BJ (cell line): ENCODE measurements at regions not wholly inside any gene's neighbourhood (a gene's known extent, or its start where the extent isn't known, plus 50 kb on each side); places are given as distances from the start of the nearest gene placed in this dataset.

Experiments used
- CTCF ChIA-PET: fragments of 350-600 bp; formaldehyde crosslinking; extraction: SDS; loops from one replicate; lab custom pipeline; 2021; ENCODE audit warnings: antibody characterized with exemption, inconsistent platforms; lab: Yijun Ruan, JAX
- POLR2A ChIA-PET: fragments of 300-600 bp; sonication (Branson Sonifier 250); formaldehyde crosslinking; extraction: SDS; loops from one replicate; lab custom pipeline; 2021; ENCODE audit warnings: antibody characterized with exemption; lab: Charles Lee
- DNase-seq: peaks from one replicate; pipeline ENCODE4 v3.0.0-alpha.2; 2011; ENCODE audit warnings: low read depth
- H3K27me3 ChIP-seq: 2 replicates; pipeline ENCODE4 v1.6.0; 2011; ENCODE audit warnings: low read length; ENCODE audit not compliant: control insufficient read depth, insufficient read depth
- H3K36me3 ChIP-seq: 2 replicates; pipeline ENCODE4 v1.5.1; 2011; ENCODE audit warnings: low read length; ENCODE audit not compliant: control insufficient read depth, insufficient read depth
- H3K4me3 ChIP-seq: 2 replicates; pipeline ENCODE4 v1.5.1; 2011; ENCODE audit warnings: low read depth, mild to moderate bottlenecking, control low read depth, low read length
- CTCF ChIP-seq: IDR thresholded peaks from 2 replicates; pipeline ENCODE4 v1.5.1; 2011; ENCODE audit warnings: low read depth, mild to moderate bottlenecking, control low read depth, inconsistent platforms, low read length, moderate library complexity; ENCODE audit not compliant: insufficient read depth

DNA sequence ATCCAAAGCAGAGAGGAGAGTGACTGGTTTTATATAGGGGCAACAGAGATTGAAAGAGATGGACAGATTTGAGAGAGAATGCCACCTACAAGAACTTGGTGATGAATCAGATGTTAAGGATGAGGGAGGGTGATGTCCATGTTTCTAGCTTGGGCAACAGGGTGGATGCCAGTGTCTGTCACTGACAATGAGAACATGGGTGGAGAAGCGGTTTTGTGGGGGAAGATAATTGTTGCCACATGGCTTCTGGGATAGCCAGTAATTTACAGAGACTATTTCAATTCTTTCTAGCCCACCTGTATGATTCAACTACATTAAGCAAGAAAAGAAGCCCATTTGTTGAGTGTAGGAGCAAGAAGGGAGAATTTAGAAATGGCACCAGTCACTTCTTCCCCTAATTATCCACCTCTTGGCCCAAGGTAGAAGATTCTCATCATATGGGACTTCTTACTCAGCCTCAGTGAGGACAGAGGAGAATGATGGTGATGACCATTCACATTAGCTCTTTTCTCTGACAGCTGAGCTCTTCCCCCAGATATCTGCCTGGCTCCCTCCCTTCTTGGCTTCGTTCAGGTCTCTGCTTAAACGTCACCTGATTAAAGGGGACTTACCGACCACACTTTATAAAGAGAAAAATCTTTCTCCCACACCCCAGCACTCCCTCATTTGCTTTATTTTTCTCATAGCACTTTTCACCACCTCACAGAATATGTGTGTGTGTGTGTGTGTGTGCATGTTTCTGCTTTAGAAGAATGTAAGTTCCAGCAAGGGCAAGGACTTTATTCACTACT, 117.8 kb downstream of the DUSP6 start:
- Histone ChIP-seq H3K27me3 (no peaks in the 10 kb centered on the region), H3K4me3 (no peak overlapping the region), H3K36me3 (no peaks in the 10 kb centered on the region)
- DNase-seq: no peak
- no peak for TF ChIP-seq CTCF
- CTCF ChIA-PET: no interaction called here
- POLR2A ChIA-PET: interaction anchor here (1.0 kb wide), 1 partner anchor 14 kb away, joined by 3 read pairs; no protein-coding TSS in a partner anchor

DNA sequence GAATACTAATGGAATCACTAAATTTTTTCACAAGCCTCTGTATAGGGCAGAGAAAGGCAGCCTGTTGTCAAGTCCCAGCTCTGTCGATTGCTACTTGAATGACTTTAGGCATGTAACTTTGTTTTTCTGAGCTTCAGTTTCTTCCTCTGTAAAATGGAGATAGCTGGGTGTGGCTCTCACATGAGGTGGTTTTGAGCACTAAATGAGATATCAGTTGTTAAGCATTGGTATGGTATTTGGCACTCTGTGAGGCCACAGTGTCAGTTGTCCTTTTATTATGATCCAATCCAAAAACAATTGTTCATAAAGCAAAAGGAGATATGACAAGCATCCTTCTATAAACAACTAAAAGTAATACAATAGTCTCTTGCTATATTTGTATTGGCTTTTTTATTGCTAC, 120.6 kb downstream of the DUSP6 start:
- no peaks in the 10 kb centered on the region for H3K36me3 ChIP-seq
- DNase-seq: no peak
- no peak overlapping the region for H3K4me3 ChIP-seq
- ChIA-PET POLR2A (no interaction called here), CTCF (interaction anchor here (0.6 kb wide), 1 partner anchor 227 kb away, joined by 3 read pairs; no protein-coding TSS in a partner anchor)
- no peak for TF ChIP-seq CTCF
- H3K27me3 ChIP-seq: no peaks in the 10 kb centered on the region

GRCh38 chr12:89230376-89231315, 121.7 kb downstream of the DUSP6 start:
- Histone ChIP-seq H3K4me3 (no peak overlapping the region), H3K36me3 (no peaks in the 10 kb centered on the region), H3K27me3 (no peaks in the 10 kb centered on the region)
- ChIA-PET CTCF (interaction anchor here (0.6 kb wide), 2 partner anchors 14 to 228 kb away, joined by 3 read pairs; no protein-coding TSS in a partner anchor), POLR2A (no interaction called here)
- DNase-seq: no peak
- TF ChIP-seq CTCF: no peak

DNA sequence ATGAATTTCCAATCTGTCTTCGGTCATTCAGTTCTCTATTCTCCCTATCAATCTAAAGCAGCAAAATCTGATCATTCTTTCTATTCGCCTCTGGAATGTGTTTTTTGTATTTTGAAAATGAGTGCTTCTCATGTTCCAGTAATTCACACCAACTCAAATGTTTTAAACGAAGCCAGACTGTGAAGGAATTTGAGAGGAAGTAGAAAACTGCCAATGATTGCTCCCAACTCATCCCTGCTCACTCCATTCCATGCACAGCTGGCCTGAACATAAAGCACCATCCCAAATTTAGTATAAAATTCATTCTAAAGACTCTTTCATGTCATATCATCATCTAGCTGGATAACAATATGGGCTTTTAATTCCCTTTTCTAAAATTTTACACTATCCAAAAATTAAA, 123.8 kb downstream of the DUSP6 start:
- ChIA-PET POLR2A (no interaction called here), CTCF (no interaction called here)
- Histone ChIP-seq H3K4me3 (no peak overlapping the region), H3K27me3 (no peaks in the 10 kb centered on the region), H3K36me3 (no peaks in the 10 kb centered on the region)
- no peak for TF ChIP-seq CTCF
- DNase-seq: no peak

DNA sequence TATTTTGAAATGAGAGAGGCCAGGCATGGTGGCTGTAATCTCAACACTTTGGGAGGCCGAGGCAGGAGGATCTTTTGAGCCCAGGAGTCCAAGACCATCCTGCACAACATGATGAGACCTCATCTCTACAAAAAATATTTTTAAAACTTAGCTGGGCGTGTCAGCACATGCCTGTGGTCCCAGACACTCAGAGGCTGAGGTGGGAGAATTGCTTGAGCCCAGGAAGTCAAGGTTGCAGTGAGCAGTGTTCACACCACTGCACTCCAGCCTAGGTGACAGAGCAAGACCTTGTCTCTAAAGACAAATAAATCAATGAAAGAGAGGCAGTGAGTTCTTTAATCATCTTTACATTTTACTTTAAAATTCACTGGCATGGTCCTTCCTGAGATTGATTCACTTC, 124.5 kb downstream of the DUSP6 start:
- no peak for DNase-seq
- ChIA-PET POLR2A (no interaction called here), CTCF (no interaction called here)
- Histone ChIP-seq H3K36me3 (no peaks in the 10 kb centered on the region), H3K27me3 (no peaks in the 10 kb centered on the region), H3K4me3 (no peak overlapping the region)
- no peak for TF ChIP-seq CTCF
